SU-DHL-6 (cell line): ENCODE measurements at regions not wholly inside any gene's neighbourhood (a gene's known extent, or its start where the extent isn't known, plus 50 kb on each side); places are given as distances from the start of the nearest gene placed in this dataset.

Experiments
- CTCF ChIP-seq: fragments of 200-600 bp; sonication (generic); IDR thresholded peaks from one replicate; pipeline ENCODE4 v1.5.1; 2017; ENCODE audit warnings: antibody characterized with exemption, mild to moderate bottlenecking, low read length, moderate library complexity; ENCODE audit not compliant: insufficient read depth, poor library complexity, severe bottlenecking
- EZH2phosphoT487 ChIP-seq: fragments of 200-600 bp; sonication (generic), shearing (Covaris generic); conservative IDR thresholded peaks from 2 replicates; pipeline ENCODE4 v1.6.1; 2018; ENCODE audit warnings: mild to moderate bottlenecking, antibody characterized with exemption, low read length, moderate library complexity, mixed read lengths

GRCh38 chr1:235021321-235021720 is 107.3 kb downstream of the TOMM20 start:
- no peak for TF ChIP-seq CTCF
- no peak for TF ChIP-seq EZH2phosphoT487
